ENCODE measurements at regions not wholly inside any gene's neighbourhood (a gene's known extent, or its start where the extent isn't known, plus 50 kb on each side); places are given as distances from the start of the nearest gene placed in this dataset.

- DNase-seq, result no peak
- TF ChIP-seq CTCF (IDR thresholded peaks at IDR 0.05), result no peak
- Histone ChIP-seq H3K27ac (no peak overlapping the region), H3K27me3 (ENCODE audit: insufficient read depth in 3 of 3, low read length in 2 of 3) (peaks cover 0 to 5% (median 0%) of the 10 kb centered on the region in 3 donors), H3K4me3 (no peak overlapping the region), H3K9me3 (no peaks in the 10 kb centered on the region), H3K4me1 (peaks cover under 1% of the 10 kb centered on the region), H3K36me3 (ENCODE audit: insufficient read depth in 1 of 2, low read depth in 1 of 2) (no peaks in the 10 kb centered on the region)
- no peak for ATAC-seq
- intact Hi-C loops (cut with DNase I), result no loop called here
- 78 to 85% (median 82%) methylated on average over 8 of the region's 8 CpGs for WGBS, 3 donors
These were observed 173.7 kb downstream of the TTC32 start for GRCh38 chr2:19728125-19728524.

GRCh38 chr2:19725392-19725791 lies 176.4 kb downstream of the TTC32 start:
- no peaks in the 10 kb centered on the region for H3K9me3 ChIP-seq
- 70 to 97% (median 72%) methylated on average over 4 of the region's 4 CpGs for WGBS, 3 donors
- ATAC-seq, result no peak

DNA sequence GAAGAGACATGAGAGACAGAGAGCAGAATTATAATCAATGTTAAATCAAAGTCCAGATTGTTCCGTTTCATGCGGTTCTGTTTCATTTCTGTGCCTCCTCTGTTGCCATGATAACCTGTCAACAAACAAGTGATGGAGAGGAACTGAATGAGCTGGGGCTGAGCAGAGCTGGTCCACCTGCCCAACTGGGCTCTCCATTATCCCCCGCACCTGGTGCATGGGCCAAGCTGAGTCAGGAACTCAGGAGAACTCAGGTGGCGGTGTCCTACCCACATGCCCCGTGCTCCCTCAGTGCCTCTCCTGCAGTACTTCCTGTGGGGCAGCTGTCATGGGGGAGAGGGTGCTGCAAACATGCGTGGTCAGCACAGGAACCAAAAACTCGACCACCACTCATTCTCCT lies 178.8 kb downstream of the TTC32 start:
- Histone ChIP-seq H3K36me3 (ENCODE audit: insufficient read depth in 1 of 2, low read depth in 1 of 2) (no peaks in the 10 kb centered on the region), H3K27me3 (ENCODE audit: insufficient read depth in 3 of 3, low read length in 2 of 3) (no peaks in the 10 kb centered on the region), H3K27ac (no peak overlapping the region), H3K4me1 (no peaks in the 10 kb centered on the region), H3K9me3 (no peaks in the 10 kb centered on the region), H3K4me3 (no peak overlapping the region)
- ATAC-seq (peak in 1 of 4 donors; percentile 27), DNase-seq (no peak)
- intact Hi-C loops (cut with DNase I), result no loop called here
- TF ChIP-seq CTCF (IDR thresholded peaks at IDR 0.05), result no peak
- WGBS, 3 donors, result 72 to 74% (median 72%) methylated on average over 7 of the region's 7 CpGs

More at GRCh38 chr2:19725392-19725791, 176.4 kb downstream of the TTC32 start:
- intact Hi-C loops (cut with DNase I), result no loop called here
- Histone ChIP-seq H3K27me3 (ENCODE audit: insufficient read depth in 3 of 3, low read length in 2 of 3) (no peaks in the 10 kb centered on the region), H3K36me3 (ENCODE audit: insufficient read depth in 1 of 2, low read depth in 1 of 2) (no peaks in the 10 kb centered on the region), H3K4me3 (no peak overlapping the region), H3K4me1 (no peaks in the 10 kb centered on the region), H3K27ac (no peak overlapping the region)
- TF ChIP-seq CTCF (IDR thresholded peaks at IDR 0.05), result no peak
- no peak for DNase-seq

DNA sequence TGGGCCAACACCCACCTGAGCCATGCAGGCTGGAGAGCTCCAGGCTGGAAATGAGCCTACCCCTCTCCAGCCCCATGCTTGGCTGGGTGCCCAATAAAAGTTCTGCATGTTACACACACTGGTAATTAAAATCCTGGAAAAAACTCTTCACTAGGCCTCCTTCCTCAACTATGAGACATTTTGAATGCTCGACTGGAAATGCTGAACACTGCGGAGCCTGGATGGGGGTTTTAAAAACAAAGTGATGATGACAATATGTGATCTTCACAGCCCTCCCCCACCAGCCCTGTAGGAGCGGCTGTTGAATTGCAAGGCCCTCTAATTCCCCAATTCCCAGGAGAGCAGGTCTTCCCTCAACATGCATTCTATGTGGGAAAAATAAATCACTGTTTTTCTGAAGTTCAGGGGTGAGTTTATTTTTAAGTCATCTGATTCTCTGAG lies 179.2 kb downstream of the TTC32 start:
- no peak for ATAC-seq
- 54 to 68% (median 63%) methylated on average over 3 of the region's 3 CpGs for WGBS, 3 donors
- intact Hi-C loops (cut with DNase I), result no loop called here
- H3K4me3 ChIP-seq, result no peak overlapping the region
- no peaks in the 10 kb centered on the region for H3K4me1 ChIP-seq
- DNase-seq, result no peak
- no peak for TF ChIP-seq CTCF (IDR thresholded peaks at IDR 0.05)
- no peaks in the 10 kb centered on the region for H3K27me3 ChIP-seq (ENCODE audit: insufficient read depth in 3 of 3, low read length in 2 of 3)
- no peaks in the 10 kb centered on the region for H3K36me3 ChIP-seq (ENCODE audit: insufficient read depth in 1 of 2, low read depth in 1 of 2)
- no peaks in the 10 kb centered on the region for H3K9me3 ChIP-seq
- no peak overlapping the region for H3K27ac ChIP-seq

GRCh38 chr2:19720306-19720705 lies 181.5 kb downstream of the TTC32 start:
- no peaks in the 10 kb centered on the region for H3K27me3 ChIP-seq (ENCODE audit: insufficient read depth in 3 of 3, low read length in 2 of 3)
- no peak overlapping the region for H3K4me3 ChIP-seq
- no peaks in the 10 kb centered on the region for H3K9me3 ChIP-seq
- intact Hi-C loops (cut with DNase I), result no loop called here
- no peaks in the 10 kb centered on the region for H3K36me3 ChIP-seq (ENCODE audit: insufficient read depth in 1 of 2, low read depth in 1 of 2)
- no peaks in the 10 kb centered on the region for H3K4me1 ChIP-seq
- no peak for ATAC-seq
- WGBS, 3 donors, result 88 to 95% (median 92%) methylated on average over 5 of the region's 5 CpGs
- DNase-seq, result no peak
- no peak for TF ChIP-seq CTCF (IDR thresholded peaks at IDR 0.05)
- no peak overlapping the region for H3K27ac ChIP-seq
